SK-N-SH (cell line): ENCODE measurements at regions not wholly inside any gene's neighbourhood (a gene's known extent, or its start where the extent isn't known, plus 50 kb on each side); places are given as distances from the start of the nearest gene placed in this dataset.

ENCODE experiments used
- CTCF ChIA-PET: fragments of 300-600, 350-600 bp; formaldehyde crosslinking; extraction: SDS; loops from one replicate; lab custom pipeline; 2021; lab: Yijun Ruan, JAX
- POLR2A ChIA-PET: fragments of 350-600 bp; sonication (Branson Sonifier 250); formaldehyde crosslinking; extraction: SDS; loops from one replicate; lab custom pipeline; 2020; ENCODE audit warnings: antibody characterized with exemption, inconsistent platforms; lab: Yijun Ruan, JAX
- DNase-seq: peaks from one replicate; pipeline ENCODE4 v3.0.0; 2012
- H2AFZ ChIP-seq: fragments of 200-600 bp; sonication (generic); 2 replicates; pipeline ENCODE4 v1.8.1; 2016; ENCODE audit warnings: antibody characterized with exemption, mild to moderate bottlenecking, low read depth
- H3F3A ChIP-seq: fragments of 200-600 bp; sonication (generic); replicated peaks from 2 replicates; pipeline ENCODE3; 2016; ENCODE audit warnings: antibody characterized with exemption, mild to moderate bottlenecking; ENCODE audit not compliant: insufficient read depth
- H3K27ac ChIP-seq, 2 experiments: fragments of 200-500 bp in 1 of 2; fragments of 200-600 bp in 1 of 2; sonication (Bioruptor generic) in 1 of 2; sonication (generic), shearing (Covaris generic) in 1 of 2; 2 replicates each; pipeline versions ENCODE4 v1.5.1 to v1.6.1; 2014 to 2016; ENCODE audit warnings: low read depth in 2 of 2, inconsistent platforms in 1 of 2, low read length in 1 of 2, mild to moderate bottlenecking in 1 of 2, mixed read lengths in 1 of 2
- H3K27me3 ChIP-seq: fragments of 200-600 bp; sonication (generic), shearing (Covaris generic); 2 replicates; pipeline ENCODE4 v1.6.1; 2016; ENCODE audit warnings: mixed run types; ENCODE audit not compliant: insufficient read depth
- H3K36me3 ChIP-seq, 2 experiments: fragments of 200-500 bp in 1 of 2; fragments of 200-600 bp in 1 of 2; sonication (Bioruptor generic) in 1 of 2; sonication (generic) in 1 of 2; replicated peaks in 1 of 2; 2 replicates each; pipeline versions ENCODE3 to v1.5.1; 2014 to 2016; ENCODE audit warnings: low read length in 1 of 2, mild to moderate bottlenecking in 1 of 2; ENCODE audit not compliant: insufficient read depth in 2 of 2, control insufficient read depth in 1 of 2
- H3K4me1 ChIP-seq, 2 experiments: fragments of 200-500 bp in 1 of 2; fragments of 200-600 bp in 1 of 2; sonication (Bioruptor generic) in 1 of 2; sonication (generic), shearing (Covaris generic) in 1 of 2; 2 replicates each; pipeline versions ENCODE4 v1.5.1 to v1.6.1; 2014 to 2016; ENCODE audit warnings: low read depth in 1 of 2, low read length in 1 of 2, mixed run types in 1 of 2; ENCODE audit not compliant: insufficient read depth in 2 of 2, control insufficient read depth in 1 of 2
- H3K4me2 ChIP-seq: fragments of 200-600 bp; sonication (generic), shearing (Covaris generic); 2 replicates; pipeline ENCODE4 v1.6.1; 2017; ENCODE audit warnings: mixed run types
- H3K4me3 ChIP-seq, 2 experiments: fragments of 200-500 bp in 1 of 2; fragments of 200-600 bp in 1 of 2; sonication (Bioruptor generic) in 1 of 2; sonication (generic), shearing (Covaris generic) in 1 of 2; 2 replicates each; pipeline versions ENCODE4 v1.5.1 to v1.8.1; 2014 to 2016; ENCODE audit warnings: low read depth in 2 of 2, inconsistent platforms in 1 of 2, low read length in 1 of 2, mild to moderate bottlenecking in 1 of 2, mixed read lengths in 1 of 2, moderate library complexity in 1 of 2
- H3K79me2 ChIP-seq: fragments of 200-600 bp; sonication (generic); 2 replicates; pipeline ENCODE4 v1.8.1; 2017; ENCODE audit warnings: mild to moderate bottlenecking; ENCODE audit not compliant: insufficient read depth
- H3K9ac ChIP-seq: fragments of 200-600 bp; sonication (generic); 2 replicates; pipeline ENCODE4 v1.6.1; 2017; ENCODE audit warnings: mixed run types
- H3K9me2 ChIP-seq: fragments of 200-600 bp; sonication (generic); 2 replicates; pipeline ENCODE4 v1.6.1; 2017; ENCODE audit warnings: mixed run types
- H3K9me3 ChIP-seq: fragments of 200-600 bp; sonication (generic); 2 replicates; pipeline ENCODE4 v1.6.1; 2017; ENCODE audit warnings: mixed run types, mild to moderate bottlenecking, moderate library complexity
- H4K20me1 ChIP-seq: fragments of 200-600 bp; sonication (generic); 2 replicates; pipeline ENCODE4 v1.6.1; 2017; ENCODE audit warnings: mild to moderate bottlenecking, mixed run types; ENCODE audit not compliant: insufficient read depth
- CHD2 ChIP-seq: fragments of 150-350 bp; IDR thresholded peaks from 2 replicates; pipeline ENCODE4 v1.6.1; 2018; ENCODE audit warnings: low read length; ENCODE audit not compliant: partially characterized antibody
- ELF1 ChIP-seq: IDR thresholded peaks from 2 replicates; pipeline ENCODE4 v1.4.0; 2012
- FOXJ3 ChIP-seq: sonication (generic); formaldehyde crosslinking; IDR thresholded peaks from 2 replicates; pipeline ENCODE4 v1.5.1; 2020; ENCODE audit warnings: mild to moderate bottlenecking, missing genetic modification reagents
- FOXM1 ChIP-seq: IDR thresholded peaks from 2 replicates; pipeline ENCODE4 v1.4.0; 2012; ENCODE audit warnings: low read depth, mild to moderate bottlenecking
- GABPA ChIP-seq: IDR thresholded peaks from 2 replicates; pipeline ENCODE4 v1.4.0; 2012; ENCODE audit warnings: low read depth, mild to moderate bottlenecking
- GATA2 ChIP-seq: sonication (generic); formaldehyde crosslinking; IDR thresholded peaks from 2 replicates; pipeline ENCODE4 v1.5.0; 2020; ENCODE audit warnings: mild to moderate bottlenecking, missing genetic modification reagents
- JUND ChIP-seq: IDR thresholded peaks from 2 replicates; pipeline ENCODE4 v1.4.0; 2012
- MXI1 ChIP-seq: IDR thresholded peaks from 2 replicates; pipeline ENCODE4 v1.6.1; 2012; ENCODE audit warnings: mild to moderate bottlenecking, low read depth, low read length, improper control_type of control experiment
- NRF1 ChIP-seq: IDR thresholded peaks from 2 replicates; pipeline ENCODE4 v1.6.1; 2012; ENCODE audit warnings: low read depth, mild to moderate bottlenecking, low read length
- POLR2AphosphoS5 ChIP-seq: IDR thresholded peaks from 2 replicates; pipeline ENCODE4 v1.6.1; 2012; ENCODE audit warnings: low read depth, low read length
- RAD21 ChIP-seq: IDR thresholded peaks from 2 replicates; pipeline ENCODE4 v1.6.1; 2012; ENCODE audit warnings: mild to moderate bottlenecking, low read length
- RCOR1 ChIP-seq: fragments of 150-350 bp; IDR thresholded peaks from 2 replicates; pipeline ENCODE4 v1.6.1; 2017; ENCODE audit warnings: antibody characterized with exemption, low read length
- RXRA ChIP-seq: IDR thresholded peaks from 2 replicates; pipeline ENCODE4 v1.4.0; 2012; ENCODE audit warnings: low read depth, mild to moderate bottlenecking, borderline replicate concordance
- SMC3 ChIP-seq: IDR thresholded peaks from 2 replicates; pipeline ENCODE4 v1.6.1; 2012; ENCODE audit warnings: low read depth, low read length, improper control_type of control experiment
- TEAD4 ChIP-seq: IDR thresholded peaks from 2 replicates; pipeline ENCODE4 v1.4.0; 2012; ENCODE audit warnings: mild to moderate bottlenecking, borderline replicate concordance; ENCODE audit not compliant: insufficient read depth
- WGBS: methylation state at CpG from one replicate; pipeline ENCODE4 v1.1.6; 2017; ENCODE audit warnings: low lambda C conversion rate; 5-methylcytosine and 5-hydroxymethylcytosine counted together
- TF ChIP-seq, protein P1 (sequence below): IDR thresholded peaks from 2 replicates; pipeline ENCODE4 v1.4.0; 2012; ENCODE audit warnings: low read depth, borderline replicate concordance
- TF ChIP-seq, protein P2 (sequence below): fragments of 200-600 bp; sonication (generic); IDR thresholded peaks from 2 replicates; pipeline ENCODE4 v1.6.1; 2017; ENCODE audit warnings: antibody characterized with exemption, mild to moderate bottlenecking, moderate library complexity
- TF ChIP-seq, protein P3 (sequence below): IDR thresholded peaks from 2 replicates; pipeline ENCODE4; 2012

DNA sequence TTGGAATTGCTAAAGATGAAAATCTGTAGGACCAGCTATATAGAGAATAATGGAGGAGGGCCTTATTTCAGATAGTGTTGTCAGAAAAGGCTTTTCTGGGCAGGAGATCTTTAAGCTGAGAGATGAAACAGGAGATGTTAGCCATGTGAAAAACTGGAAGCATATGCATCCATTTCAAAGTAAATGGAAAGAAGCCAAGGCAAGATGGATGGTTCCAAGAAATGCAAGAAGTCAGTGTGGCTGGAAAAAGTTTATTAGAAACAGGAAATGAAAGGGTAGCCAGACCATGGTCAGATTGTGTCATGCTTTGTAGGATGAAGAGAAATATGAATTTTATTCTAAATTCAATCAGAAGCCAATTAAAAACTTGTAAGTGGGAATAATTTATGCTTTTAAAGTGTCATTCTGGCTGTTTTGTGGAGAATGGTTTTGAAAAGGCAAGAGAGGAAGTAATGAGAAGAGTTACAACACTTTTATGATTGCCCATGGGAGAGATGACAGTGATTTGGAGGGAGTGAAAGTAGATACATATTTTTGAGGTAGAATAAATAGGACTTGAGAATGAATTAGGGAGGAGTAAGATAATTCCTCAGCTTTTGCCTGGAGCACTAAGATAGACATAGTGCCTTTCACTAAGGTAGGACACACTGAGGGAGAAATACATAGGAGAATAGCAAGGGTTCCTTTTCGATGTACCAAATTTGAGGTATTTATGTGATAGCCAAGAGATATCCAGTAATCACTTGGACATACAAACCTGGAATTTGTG lies 620.1 kb downstream of the HTR1B start:
- Histone ChIP-seq H3K9me2 (no peaks in the 10 kb centered on the region), H2AFZ (no peak overlapping the region), H3K79me2 (no peaks in the 10 kb centered on the region), H3K27ac (no peak overlapping the region; a peak in 1 of 4 replicates), H3K4me3 (no peak overlapping the region), H3K4me2 (no peak overlapping the region), H3F3A (no peaks in the 10 kb centered on the region), H3K36me3 (no peaks in the 10 kb centered on the region), H3K27me3 (no peaks in the 10 kb centered on the region), H3K9me3 (no peaks in the 10 kb centered on the region), H3K9ac (no peak overlapping the region), H4K20me1 (no peaks in the 10 kb centered on the region), H3K4me1 (no peaks in the 10 kb centered on the region)
- ChIA-PET CTCF (no interaction called here), POLR2A (no interaction called here)
- TF ChIP-seq TEAD4 (no peak), POLR2AphosphoS5 (no peak), FOXM1 (no peak), MXI1 (no peak), ELF1 (no peak), GABPA (no peak), JUND (no peak), RXRA (no peak)
- TF ChIP-seq, protein P1, sequence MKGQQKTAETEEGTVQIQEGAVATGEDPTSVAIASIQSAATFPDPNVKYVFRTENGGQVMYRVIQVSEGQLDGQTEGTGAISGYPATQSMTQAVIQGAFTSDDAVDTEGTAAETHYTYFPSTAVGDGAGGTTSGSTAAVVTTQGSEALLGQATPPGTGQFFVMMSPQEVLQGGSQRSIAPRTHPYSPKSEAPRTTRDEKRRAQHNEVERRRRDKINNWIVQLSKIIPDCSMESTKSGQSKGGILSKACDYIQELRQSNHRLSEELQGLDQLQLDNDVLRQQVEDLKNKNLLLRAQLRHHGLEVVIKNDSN = no peak
- TF ChIP-seq, protein P2, sequence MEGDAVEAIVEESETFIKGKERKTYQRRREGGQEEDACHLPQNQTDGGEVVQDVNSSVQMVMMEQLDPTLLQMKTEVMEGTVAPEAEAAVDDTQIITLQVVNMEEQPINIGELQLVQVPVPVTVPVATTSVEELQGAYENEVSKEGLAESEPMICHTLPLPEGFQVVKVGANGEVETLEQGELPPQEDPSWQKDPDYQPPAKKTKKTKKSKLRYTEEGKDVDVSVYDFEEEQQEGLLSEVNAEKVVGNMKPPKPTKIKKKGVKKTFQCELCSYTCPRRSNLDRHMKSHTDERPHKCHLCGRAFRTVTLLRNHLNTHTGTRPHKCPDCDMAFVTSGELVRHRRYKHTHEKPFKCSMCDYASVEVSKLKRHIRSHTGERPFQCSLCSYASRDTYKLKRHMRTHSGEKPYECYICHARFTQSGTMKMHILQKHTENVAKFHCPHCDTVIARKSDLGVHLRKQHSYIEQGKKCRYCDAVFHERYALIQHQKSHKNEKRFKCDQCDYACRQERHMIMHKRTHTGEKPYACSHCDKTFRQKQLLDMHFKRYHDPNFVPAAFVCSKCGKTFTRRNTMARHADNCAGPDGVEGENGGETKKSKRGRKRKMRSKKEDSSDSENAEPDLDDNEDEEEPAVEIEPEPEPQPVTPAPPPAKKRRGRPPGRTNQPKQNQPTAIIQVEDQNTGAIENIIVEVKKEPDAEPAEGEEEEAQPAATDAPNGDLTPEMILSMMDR = no peak
- TF ChIP-seq, protein P3, sequence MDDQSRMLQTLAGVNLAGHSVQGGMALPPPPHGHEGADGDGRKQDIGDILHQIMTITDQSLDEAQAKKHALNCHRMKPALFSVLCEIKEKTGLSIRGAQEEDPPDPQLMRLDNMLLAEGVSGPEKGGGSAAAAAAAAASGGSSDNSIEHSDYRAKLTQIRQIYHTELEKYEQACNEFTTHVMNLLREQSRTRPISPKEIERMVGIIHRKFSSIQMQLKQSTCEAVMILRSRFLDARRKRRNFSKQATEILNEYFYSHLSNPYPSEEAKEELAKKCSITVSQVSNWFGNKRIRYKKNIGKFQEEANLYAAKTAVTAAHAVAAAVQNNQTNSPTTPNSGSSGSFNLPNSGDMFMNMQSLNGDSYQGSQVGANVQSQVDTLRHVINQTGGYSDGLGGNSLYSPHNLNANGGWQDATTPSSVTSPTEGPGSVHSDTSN = no peak
- DNase-seq = no peak
- WGBS = 0% methylated on average over 1 of the region's 1 CpG

DNA sequence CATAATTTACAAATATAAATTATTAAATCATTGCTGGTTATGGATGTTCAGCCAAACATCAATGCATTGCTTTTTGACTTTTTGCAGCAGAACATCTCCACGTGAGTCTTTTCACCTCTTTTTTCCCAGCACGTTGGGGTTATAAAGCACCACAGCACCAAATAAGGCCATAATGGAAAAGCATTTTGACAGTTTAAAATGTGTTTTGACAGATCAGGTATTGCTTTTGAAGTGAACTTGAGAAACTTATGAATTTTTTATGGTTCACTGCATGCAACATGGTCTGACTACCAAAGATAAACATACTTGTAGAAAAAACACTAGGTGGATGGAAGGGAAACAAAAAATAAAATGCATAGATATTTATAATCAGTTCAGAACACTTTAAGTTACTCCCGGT lies 622.4 kb downstream of the HTR1B start:
- 2% methylated on average over 3 of the region's 3 CpGs for WGBS

More for the DNA sequence above, 622.4 kb downstream of the HTR1B start:
- no peaks in the 10 kb centered on the region for H3K9me2 ChIP-seq
- CTCF ChIA-PET = no interaction called here
- no peaks in the 10 kb centered on the region for H3K4me1 ChIP-seq
- H3F3A ChIP-seq = no peaks in the 10 kb centered on the region
- no peak overlapping the region for H3K4me2 ChIP-seq
- H3K27me3 ChIP-seq = no peaks in the 10 kb centered on the region
- DNase-seq = no peak
- no peaks in the 10 kb centered on the region for H4K20me1 ChIP-seq
- no peak overlapping the region for H2AFZ ChIP-seq
- H3K36me3 ChIP-seq = no peaks in the 10 kb centered on the region
- TF ChIP-seq SMC3 (no peak), FOXJ3 (CRISPR knock-in tag) (no peak), RAD21 (no peak), FOXM1 (no peak), NRF1 (no peak), RCOR1 (no peak), RXRA (no peak), GATA2 (CRISPR knock-in tag) (no peak), JUND (no peak), ELF1 (no peak), CHD2 (no peak)
- TF ChIP-seq, protein P3 = no peak
- H3K9me3 ChIP-seq = no peaks in the 10 kb centered on the region
- H3K4me3 ChIP-seq = no peak overlapping the region
- POLR2A ChIA-PET = no interaction called here
- no peak overlapping the region for H3K9ac ChIP-seq
- no peaks in the 10 kb centered on the region for H3K79me2 ChIP-seq
- H3K27ac ChIP-seq = no peak overlapping the region
